Activated T-cell treated with anti-CD3 and anti-CD28 coated beads for 48 hours (primary cell): ENCODE measurements at regions not wholly inside any gene's neighbourhood (a gene's known extent, or its start where the extent isn't known, plus 50 kb on each side); places are given as distances from the start of the nearest gene placed in this dataset.

ENCODE experiments used
- DNase-seq: peaks from one replicate; pipeline ENCODE4 v3.0.0-alpha.2; 2020; ENCODE audit warnings: low read depth

DNA sequence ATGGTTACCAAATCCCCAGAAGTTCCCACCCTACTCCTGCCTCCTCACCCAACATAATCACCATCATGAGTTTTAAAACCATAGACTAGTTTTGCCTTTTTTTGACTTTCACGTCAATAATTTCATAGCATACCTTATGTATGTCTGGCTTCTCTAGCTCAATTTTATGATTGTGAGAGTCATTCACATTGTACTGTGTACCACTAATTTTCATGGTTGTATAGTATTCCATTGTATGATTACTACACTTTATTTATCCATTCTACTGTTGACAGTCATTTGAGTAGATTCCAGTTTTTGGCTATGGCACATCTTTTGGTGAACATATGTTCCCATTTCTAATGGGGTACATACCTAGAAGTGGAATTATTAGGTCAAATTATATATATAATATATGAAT is 195.3 kb upstream of the TCF21 start:
- no peak for DNase-seq

DNA sequence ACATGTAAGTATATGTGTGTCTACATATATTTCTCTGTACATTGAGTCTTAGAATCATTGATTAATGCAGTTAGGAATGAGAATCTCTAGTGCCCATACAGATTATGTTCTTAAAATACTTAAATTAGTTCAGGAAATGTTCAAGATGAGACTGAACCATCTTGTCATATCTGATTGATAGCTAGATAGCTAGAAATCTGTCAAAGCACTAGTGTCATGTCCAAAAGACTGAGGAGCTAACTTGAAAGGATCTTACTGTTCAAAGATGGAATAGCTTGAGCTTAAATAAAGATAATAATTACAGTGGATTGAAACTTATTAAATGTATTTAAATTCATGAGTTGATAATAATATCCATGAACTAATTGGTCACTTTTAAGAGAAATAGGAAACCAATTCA is 191.7 kb upstream of the TCF21 start:
- no peak for DNase-seq

DNA sequence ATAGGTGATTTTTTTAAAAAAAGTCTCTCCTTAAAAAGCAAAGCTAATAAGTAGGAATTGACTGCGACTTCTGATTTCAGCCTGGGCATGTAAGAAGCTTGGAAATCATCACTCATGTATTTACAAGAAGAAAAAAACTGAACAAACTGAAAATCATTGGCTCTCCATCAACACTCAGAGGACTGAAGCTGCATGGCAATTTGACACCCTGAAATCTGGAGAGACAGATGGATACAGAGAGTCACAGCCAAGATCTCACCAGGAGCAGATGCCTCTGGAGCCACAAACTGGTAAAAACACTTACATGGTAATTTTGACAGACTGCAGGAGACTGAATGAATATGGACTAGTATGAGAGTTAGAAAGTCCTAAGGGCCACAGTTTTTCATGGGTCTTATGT is 191.2 kb upstream of the TCF21 start:
- no peak for DNase-seq

DNA sequence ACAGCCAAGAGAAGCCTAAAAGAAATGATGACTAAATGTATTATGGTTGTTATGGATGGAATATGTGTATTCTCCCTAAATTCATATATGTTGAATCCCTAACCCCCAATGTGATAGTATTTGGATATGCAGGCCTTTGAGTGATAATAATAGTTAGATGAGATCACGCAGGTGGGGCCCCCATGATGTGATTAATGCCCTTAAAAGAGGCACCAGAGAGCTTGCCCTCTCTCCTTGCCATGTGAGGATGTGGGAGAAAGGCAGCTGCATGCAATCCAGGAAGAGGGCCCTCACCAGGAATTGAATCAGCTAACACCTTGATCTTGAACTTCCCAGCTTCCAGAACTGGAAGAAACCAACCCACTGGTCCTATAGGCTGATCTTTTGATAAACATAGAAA is 190.6 kb upstream of the TCF21 start:
- DNase-seq: no peak

DNA sequence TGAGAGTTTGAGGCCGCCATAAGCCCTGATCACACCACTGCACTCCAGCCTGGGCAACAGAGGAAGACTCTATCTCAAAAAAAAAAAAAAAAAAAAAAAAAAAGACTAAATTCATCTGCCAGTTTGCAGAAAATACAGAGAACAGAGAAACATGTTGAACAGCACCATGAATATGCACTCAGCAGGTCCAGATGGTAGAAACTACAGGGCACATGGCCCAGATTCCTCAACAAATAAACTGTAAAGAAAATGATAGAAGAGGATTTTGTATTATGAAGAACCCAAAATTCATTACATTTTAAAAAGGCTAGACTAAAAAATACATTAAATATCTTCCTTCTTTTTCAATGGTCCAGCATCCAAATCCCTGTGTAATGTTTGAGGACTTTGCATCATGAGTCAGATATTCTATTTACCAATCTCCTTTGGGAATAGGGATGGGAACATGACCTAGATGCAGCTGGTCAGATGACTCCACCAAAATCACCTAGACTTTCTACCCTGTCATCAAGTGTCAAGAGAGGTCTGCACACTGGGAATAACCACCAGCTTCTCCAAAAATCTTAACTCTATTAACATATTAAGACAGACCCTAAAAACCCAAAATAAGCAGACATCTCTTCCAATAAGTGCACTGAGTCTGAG is 189.1 kb upstream of the TCF21 start:
- no peak for DNase-seq

DNA sequence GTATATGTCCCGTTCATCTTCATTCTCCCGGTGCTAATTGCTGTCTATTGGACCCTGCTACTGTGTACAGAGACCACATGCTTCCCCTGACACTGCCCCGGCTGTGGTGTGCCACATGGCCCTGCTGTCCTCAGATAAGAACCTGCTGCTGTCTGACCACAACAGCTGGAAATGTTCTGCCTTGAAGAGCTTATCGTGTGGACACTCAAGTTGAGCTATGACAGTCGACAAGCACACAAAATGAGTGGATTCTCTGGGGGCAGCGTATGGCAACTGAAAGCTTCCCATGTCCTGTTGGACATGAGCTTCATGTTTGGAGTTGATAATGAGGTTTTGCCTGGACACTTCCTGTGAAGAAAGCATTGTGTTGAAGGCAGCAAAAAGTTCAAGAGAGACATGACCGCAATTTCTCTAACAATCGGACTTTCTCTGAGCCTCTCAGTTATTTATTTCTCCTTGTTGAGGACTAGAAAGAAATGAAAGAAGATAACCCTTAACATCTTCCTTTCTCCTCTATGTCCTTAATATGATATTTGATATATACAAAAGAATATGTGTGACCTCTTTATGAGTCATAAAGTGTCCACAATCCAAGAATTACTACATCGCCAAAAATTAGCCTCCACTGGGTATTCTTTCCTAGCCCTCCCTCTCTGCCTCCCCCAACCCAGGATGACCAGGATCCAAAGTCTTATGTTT is 187.1 kb upstream of the TCF21 start:
- no peak for DNase-seq

DNA sequence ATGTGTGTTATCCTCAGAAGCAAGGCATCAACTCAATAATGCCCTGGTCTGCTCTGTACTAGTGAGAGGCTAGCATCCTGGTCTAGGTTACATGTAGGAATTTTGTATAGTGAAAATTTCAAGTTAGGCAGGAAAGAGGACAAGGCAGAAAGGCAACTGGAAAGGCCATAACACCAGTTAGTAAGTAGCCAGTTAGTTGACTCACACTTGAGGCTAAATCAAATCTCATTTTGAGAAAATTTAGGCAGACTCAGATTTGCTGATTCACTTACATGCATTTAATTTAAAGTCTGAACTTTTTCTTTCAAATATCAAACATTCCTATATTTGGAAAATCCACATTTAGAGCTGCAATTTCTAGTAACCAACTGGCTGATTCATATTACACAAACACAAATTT is 184.5 kb upstream of the TCF21 start:
- no peak for DNase-seq

DNA sequence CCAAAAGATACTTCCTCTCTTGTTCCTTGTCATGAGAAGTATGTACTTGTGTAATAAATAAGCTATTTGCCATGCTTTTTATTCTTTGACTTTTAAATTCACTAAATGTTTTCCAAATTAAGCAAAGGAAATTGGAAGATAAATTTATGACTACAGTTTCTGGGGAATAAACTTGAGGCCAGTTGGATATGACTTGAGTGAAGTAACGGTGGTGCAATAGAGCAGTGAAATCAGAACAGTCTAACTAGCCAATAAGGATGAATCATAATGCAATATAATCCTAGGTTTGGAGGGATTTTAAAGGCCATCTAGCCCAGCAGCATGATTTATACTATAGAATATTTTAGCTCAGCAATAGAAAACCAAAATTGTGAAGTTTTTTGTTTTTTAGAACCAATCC is 183.8 kb upstream of the TCF21 start:
- DNase-seq: no peak

DNA sequence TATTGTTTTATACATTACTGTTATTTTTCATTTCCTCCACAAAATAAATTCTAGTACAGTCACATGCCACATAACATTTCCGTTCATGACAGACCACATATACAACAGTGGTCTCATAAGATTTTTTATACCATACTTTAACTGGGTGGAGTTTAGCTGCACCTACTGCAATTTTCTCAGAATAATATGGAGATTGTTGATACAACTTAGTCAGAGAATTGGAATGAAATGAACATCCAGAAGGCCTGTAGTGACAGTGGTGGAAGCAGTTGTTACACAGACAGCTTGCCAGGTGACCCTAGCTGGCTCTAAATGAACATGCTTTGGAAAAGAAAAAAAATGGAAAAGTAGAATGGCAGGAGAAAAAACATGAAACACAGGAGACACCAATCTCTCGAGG is 183.2 kb upstream of the TCF21 start:
- no peak for DNase-seq

DNA sequence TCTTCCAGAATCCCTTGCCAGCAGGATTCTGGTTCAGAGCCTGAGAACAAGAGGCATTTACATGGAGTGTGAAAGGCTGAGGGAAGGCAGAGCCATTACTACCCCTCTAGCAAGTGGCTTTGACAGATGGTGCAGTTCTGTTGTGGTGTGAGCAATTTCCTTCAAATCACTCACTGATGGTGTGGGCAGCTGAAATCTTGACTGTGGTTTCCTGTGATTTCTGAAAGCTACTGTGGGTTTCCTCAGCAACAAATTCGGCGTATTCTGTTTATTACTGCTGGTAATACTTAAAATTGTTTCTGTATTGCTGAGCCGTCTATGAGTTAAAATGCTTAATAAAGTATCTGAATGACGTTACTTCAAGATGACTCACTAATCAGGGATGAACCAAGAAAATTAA is 181.5 kb upstream of the TCF21 start:
- no peak for DNase-seq

DNA sequence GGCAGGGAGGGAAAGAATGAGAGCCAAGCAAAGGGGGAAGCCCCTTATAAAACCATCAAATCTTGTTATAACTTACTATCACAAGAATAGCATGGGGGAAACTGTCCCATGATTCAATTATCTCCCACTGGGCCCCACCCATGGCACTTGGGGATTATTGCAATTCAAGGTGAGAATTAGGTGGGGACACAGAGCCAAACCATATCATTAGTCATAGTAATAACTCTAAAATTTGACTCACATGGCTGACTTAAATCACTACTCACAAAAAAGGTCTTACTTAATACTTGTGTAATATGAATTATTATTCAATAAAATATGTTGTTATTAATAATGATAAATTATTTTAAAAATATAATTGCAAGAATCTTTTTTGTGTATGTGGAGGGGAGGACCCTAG is 178.1 kb upstream of the TCF21 start:
- DNase-seq: no peak

DNA sequence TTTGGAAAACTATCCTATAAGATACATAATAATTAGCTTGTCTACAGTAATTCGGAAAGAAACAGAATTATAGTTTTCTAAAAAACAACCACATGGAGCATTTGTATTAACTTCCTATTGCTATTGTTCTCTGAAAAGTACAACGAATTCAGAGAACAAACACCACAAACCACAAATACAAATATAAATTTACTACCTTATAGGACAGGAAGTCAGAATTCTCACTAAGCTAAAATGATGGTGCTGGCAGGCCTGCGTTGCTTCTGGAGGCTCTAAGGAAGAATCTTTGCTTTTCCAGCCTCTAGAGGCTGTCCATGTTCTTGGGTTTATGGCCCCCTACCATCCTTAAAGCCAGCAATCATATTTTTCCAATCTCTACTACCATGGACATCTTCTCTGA is 173.6 kb upstream of the TCF21 start:
- no peak for DNase-seq

DNA sequence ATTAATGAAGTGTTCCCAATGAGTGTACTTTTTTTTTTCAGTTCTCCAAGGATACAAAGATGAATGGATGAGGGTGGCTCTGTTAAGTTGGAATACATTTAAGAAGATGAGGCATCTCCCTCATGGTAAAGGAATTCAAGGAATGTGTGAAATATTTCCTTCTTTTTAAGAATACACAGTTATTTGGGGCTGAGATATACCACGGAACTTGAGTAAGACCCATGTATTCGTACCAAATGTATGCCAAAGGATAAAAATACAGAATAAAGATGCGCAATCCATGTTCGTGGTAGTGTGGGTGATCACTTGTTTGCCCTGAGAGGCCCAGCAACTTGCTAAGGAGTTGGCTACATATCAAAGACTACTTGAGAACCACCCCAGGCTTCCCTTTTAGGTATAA is 164.2 kb upstream of the TCF21 start:
- no peak for DNase-seq

DNA sequence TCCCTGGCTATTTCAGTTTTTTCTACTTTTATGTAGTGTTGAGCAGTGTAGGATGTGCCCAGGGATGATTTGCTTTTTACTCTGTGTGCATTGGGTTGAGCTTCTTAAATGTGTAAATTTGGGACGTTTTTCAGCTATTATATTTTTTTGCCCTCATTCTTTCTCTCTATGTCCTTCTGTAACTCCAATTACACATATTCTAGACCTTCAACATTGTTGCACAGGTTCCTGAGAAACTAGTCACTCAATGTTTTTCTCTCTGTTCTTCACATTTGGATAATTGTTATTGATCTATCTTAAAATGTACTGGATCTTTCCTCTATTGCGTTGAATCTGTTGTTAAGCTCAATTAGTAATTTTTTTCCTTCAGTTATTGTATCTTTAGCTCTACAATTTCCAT is 162.7 kb upstream of the TCF21 start:
- DNase-seq: no peak

DNA sequence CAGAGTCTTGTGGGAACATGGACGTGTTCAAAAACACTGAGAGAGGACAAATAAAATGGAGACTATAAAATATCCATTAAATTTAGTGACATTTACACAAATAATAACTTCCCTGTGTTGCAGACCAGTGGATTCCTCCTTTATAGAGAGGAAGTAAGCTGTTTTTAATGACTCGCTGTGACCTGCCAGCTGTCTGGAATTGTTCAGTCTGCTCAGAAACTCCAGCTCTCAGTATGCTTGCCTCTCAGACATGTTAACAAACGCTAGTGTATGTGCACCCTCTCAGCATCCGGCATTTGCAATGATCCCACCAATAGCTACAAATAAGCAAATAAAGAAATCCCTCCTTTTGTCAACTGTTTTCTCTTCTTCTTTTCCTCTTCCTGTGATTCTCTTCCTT is 158.0 kb upstream of the TCF21 start:
- DNase-seq: no peak

DNA sequence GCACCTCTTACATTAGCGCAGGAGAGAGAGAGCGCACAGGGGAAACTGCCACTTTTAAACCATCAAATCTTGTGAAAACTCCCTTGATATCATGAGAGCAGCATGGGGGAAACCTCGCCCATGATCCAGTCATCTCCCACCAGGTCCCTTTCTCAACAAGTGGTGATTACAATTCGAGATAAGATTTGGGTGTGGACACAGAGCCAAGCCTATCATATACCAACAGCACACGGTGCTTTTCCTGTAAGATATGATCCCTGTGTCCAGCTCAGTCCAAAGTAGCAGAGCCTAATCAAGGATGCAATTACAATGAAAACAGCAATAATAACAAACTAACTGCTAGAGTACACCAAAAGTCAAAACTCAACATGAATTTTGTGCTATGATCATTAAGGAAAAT is 148.7 kb upstream of the TCF21 start:
- no peak for DNase-seq

DNA sequence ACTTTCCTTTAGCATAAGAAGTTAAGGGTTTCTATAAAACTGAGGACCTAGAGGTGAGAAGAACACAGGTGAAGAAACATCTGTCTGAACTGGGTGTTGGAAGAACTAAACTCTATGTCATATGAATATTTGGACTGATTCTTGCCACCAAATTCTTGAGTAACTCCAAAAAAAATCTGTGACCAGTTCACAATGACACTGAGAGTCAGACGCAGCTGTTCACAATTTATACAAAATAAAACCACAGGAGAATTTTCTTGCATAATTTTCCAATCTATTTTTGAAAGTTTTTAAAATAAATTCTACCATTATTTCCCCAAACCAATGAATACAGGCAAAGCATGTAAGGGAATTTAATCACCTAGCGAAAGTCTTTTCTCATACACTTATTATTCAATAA is 148.1 kb upstream of the TCF21 start:
- no peak for DNase-seq

DNA sequence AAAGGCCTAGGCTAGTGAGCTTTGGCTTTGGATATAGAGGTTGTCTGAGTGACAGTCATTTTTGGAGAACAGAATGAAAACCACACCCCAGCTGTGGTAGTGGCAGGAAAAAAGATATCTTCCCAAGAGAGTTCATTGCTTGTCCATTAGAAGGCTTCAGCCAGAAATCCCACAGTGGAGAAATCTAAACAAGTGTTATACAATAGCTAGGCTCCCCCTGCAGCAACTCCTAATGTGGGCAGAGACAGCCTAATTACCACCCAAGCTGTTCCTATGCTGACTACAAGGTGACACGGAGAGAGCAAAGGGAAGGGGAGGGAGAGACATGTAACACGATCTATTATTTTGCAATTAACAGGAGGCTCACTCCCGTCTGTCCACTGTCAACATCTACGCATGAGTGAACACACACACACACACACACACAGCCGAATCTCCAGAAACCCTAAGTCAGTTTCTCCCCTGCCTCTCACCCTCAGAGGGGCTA is 147.5 kb upstream of the TCF21 start:
- DNase-seq: no peak

DNA sequence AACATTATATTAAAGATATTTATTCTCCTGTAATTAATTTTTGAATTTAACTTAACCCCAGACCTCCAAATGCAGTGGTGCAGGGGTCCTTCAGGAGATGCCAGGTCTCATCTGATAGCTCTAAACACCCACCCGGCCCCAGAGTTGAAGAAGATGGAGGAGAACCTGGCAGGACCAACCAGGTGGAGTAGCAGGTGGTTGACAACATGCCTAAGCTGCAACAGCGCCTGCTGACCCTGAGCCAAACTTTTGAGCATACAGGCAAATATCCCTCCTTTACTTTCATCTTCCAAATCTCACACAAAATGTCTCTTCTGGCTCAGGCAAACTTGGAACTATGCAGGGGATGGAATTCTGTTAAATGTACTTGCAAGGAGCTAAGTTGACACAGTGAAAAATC is 145.3 kb upstream of the TCF21 start:
- DNase-seq: no peak

DNA sequence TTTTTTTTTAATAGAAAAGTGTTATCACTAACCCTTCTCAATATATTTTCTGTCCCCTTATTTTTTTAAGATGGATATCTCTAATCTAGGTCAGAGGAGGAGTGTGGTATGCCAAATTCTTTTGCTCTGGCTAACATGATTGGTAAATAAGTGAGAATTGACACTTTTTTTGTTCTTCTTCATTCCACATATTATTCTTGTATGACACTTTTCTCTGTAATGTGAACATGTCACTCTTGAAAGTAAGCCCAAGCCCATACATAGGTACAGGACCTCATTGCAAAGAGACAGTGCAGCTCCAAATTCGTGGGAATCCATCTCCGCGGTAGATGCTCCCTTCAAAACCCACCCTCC is 142.5 kb upstream of the TCF21 start:
- no peak for DNase-seq

DNA sequence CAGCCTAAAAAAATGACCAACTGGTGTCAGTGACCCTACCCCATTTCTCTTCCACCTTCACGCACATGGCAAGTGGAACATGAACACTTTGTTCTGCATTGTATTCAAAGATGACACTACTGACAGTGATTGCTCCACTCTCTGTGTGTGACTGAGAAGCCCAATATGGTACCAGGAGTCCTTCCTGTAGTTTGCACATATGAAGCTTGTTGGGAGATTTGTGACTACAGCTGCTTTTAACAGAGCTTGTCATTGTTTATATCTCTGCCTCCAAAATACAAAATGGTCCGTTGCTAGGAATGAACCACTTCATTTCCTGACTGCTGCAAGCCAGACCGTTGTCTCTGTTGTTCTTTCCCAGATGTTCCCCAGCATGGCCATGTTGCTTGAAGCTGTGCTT is 140.3 kb upstream of the TCF21 start:
- no peak for DNase-seq

DNA sequence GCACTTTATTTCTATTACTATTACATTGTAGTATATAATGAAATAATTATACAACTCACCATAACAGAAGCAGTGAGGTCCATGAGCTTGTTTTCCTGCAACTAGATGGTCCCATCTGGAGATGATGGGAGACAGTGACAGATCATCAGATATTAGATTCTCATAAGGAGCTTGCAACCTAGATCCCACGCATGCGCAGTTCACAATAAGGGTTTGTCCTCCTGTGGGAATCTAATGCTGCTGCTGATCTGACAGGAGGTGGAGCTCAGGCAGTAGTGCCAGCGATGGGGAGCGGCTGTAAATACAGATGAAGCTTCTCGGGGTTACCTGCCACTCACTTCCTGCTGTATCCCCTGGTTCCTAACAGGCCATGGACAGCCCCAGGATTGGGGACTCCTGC is 139.5 kb upstream of the TCF21 start:
- no peak for DNase-seq

DNA sequence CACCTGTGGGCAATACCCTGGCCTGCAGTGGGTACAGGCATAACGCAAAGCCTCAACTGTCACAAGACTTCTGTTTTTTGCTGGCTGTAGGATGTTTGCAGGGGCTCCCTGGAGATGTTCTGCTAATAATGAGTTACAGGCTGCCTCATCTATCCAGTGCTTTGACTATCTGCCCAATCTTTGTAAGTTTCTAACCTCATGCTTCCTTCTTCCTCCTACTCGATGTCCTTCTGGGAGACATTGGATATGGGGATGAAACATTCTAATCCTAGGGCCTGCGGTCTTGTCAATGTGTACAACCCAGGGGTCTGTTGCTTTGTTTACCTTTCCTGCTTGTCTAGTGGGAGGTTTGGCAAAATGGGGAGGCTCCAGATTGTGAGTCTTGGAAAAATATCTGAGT is 136.8 kb upstream of the TCF21 start:
- no peak for DNase-seq

DNA sequence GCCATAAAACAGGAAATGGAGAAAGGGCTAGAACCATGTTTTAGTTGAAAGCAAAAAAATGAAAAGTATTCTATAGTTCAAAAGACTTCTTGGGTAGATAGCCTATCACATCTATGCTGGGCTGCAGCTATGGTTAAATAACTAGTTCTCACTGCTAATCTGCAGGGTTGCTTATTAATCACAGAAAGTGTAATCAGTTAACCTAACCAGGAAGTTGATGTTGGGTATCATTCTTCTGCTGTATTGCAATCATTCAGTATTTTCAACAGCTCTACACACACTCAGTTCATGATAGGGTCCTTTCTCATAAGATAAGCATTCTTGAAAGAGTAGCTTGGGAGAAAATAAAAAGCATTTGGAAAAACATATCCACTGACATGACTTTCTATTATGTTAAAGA is 135.2 kb upstream of the TCF21 start:
- DNase-seq: no peak
